ENCODE measurements at regions not wholly inside any gene's neighbourhood (a gene's known extent, or its start where the extent isn't known, plus 50 kb on each side); places are given as distances from the start of the nearest gene placed in this dataset.

DNA sequence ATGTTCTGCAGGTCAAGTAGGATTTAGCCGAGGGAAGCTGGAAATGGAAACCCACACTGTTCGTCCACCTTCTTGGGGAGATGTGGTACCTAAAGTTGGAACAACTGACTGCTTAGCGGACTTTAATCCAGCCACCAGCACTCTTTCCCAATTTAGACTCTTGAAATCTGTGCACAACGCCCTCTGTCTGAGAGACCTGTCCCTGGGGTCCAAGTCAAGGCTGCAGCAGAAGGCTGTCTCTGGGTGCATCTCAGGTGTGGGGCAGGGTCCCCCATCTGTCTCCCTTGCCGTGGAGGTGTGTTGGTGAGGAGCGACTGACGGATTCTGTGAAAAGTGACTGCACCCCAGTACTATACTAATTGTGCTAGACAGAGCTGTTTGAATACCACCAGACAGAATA, 168.2 kb upstream of the CADM1 start:
- no peak overlapping the region for H3K4me2 ChIP-seq (replicated peaks; ENCODE audit: extremely low read depth, low read length, poor library complexity, severe bottlenecking)
- Mint-ChIP-seq H3K36me3 (no peaks in the 10 kb centered on the region), H3K9me3 (peaks cover 0 to 4% (median 0%) of the 10 kb centered on the region in 7 donors), H3K4me3 (no peak overlapping the region), H3K27me3 (ENCODE audit: low read depth in 3 of 3) (peaks cover 4 to 10% (median 6%) of the 10 kb centered on the region in 3 donors), H3K27ac (no peak overlapping the region), H3K4me1 (peaks cover 11% of the 10 kb centered on the region)
- peaks cover 4 to 9% of the 10 kb centered on the region in 2 donors for H3K4me1 ChIP-seq (ENCODE audit: control insufficient read depth in 1 of 2, insufficient read depth in 2 of 2, low read length in 2 of 2)
- no peaks in the 10 kb centered on the region for H3K36me3 ChIP-seq (replicated peaks in 1 of 2; ENCODE audit: control insufficient read depth in 1 of 2, insufficient read depth in 2 of 2, low read length in 2 of 2)
- H4K20me1 ChIP-seq (ENCODE audit: insufficient read depth, low read length) = no peaks in the 10 kb centered on the region
- H3K27me3 ChIP-seq (ENCODE audit: control insufficient read depth in 2 of 2, insufficient read depth in 2 of 2, low read length in 2 of 2) = peaks cover 0 to 9% of the 10 kb centered on the region in 2 donors
- no peak overlapping the region for H3K9ac ChIP-seq (ENCODE audit: insufficient read depth, low read length, poor library complexity, severe bottlenecking)
- H3K79me2 ChIP-seq (ENCODE audit: insufficient read depth, low read length) = no peaks in the 10 kb centered on the region
- no peak overlapping the region for H3K4me3 ChIP-seq (replicated peaks in 1 of 3; ENCODE audit: low read depth in 2 of 3, low read length in 3 of 3)
- WGBS (ENCODE audit: insufficient coverage) = 96% methylated on average over 3 of the region's 7 CpGs
- H3K27ac ChIP-seq (ENCODE audit: low read depth in 1 of 2, low read length in 2 of 2) = no peak overlapping the region
- intact Hi-C loops (cut with micrococcal nuclease) = loop anchor here in 1 of 2 donors (10.0 kb wide), 1 partner anchor 52 kb away; no protein-coding TSS in a partner anchor
- no peak for DNase-seq
- H2AFZ ChIP-seq (ENCODE audit: insufficient read depth, low read depth, low read length, poor library complexity, severe bottlenecking) = no peak overlapping the region
- no peaks in the 10 kb centered on the region for H3K9me3 ChIP-seq (replicated peaks in 1 of 2; ENCODE audit: control insufficient read depth in 1 of 2, insufficient read depth in 1 of 2, low read length in 2 of 2)
- TF ChIP-seq, protein P1, sequence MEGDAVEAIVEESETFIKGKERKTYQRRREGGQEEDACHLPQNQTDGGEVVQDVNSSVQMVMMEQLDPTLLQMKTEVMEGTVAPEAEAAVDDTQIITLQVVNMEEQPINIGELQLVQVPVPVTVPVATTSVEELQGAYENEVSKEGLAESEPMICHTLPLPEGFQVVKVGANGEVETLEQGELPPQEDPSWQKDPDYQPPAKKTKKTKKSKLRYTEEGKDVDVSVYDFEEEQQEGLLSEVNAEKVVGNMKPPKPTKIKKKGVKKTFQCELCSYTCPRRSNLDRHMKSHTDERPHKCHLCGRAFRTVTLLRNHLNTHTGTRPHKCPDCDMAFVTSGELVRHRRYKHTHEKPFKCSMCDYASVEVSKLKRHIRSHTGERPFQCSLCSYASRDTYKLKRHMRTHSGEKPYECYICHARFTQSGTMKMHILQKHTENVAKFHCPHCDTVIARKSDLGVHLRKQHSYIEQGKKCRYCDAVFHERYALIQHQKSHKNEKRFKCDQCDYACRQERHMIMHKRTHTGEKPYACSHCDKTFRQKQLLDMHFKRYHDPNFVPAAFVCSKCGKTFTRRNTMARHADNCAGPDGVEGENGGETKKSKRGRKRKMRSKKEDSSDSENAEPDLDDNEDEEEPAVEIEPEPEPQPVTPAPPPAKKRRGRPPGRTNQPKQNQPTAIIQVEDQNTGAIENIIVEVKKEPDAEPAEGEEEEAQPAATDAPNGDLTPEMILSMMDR (IDR thresholded peaks at IDR 0.05) = no peak

DNA sequence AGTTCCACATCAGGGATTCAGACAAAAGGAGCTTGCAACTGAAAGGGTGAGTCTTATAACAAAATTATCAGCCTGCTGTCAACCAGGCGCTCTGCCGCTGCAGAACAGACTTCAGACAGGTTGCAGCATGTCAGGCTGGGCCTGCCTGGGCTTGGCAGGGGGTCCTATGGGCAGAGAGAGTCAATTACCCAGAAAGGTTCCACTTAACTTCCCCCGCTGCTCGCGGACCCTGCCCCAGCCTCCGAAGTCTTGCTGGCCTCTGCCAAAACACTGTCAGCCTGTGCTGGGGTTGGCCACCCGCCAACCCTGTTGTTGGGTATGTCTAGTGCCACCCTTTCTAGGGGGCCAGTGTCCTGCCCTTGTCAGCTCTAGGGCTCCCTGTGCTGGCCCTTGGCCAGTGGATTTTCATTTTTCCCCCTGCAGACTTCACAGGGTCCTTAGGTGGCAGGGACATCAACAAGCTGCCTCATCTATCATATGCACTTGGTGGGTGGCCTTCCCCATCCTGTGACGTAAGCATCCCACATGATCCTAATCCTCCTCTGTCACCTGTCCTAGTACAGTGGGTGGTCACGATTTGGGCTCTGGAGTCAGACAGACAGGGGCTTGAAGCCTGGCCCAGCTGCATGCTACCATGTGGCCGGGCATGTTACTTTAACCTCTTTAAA, 166.5 kb upstream of the CADM1 start:
- 82% methylated on average over 8 of the region's 10 CpGs for WGBS (ENCODE audit: insufficient coverage)
- Histone ChIP-seq H3K4me1 (ENCODE audit: control insufficient read depth in 1 of 2, insufficient read depth in 2 of 2, low read length in 2 of 2) (peaks cover 4 to 9% of the 10 kb centered on the region in 2 donors), H3K4me3 (replicated peaks in 1 of 3; ENCODE audit: low read depth in 2 of 3, low read length in 3 of 3) (no peak overlapping the region), H3K4me2 (replicated peaks; ENCODE audit: extremely low read depth, low read length, poor library complexity, severe bottlenecking) (no peak overlapping the region), H4K20me1 (ENCODE audit: insufficient read depth, low read length) (no peaks in the 10 kb centered on the region), H2AFZ (ENCODE audit: insufficient read depth, low read depth, low read length, poor library complexity, severe bottlenecking) (no peak overlapping the region), H3K27ac (ENCODE audit: low read depth in 1 of 2, low read length in 2 of 2) (no peak overlapping the region), H3K36me3 (replicated peaks in 1 of 2; ENCODE audit: control insufficient read depth in 1 of 2, insufficient read depth in 2 of 2, low read length in 2 of 2) (no peaks in the 10 kb centered on the region), H3K9me3 (replicated peaks in 1 of 2; ENCODE audit: control insufficient read depth in 1 of 2, insufficient read depth in 1 of 2, low read length in 2 of 2) (no peaks in the 10 kb centered on the region), H3K79me2 (ENCODE audit: insufficient read depth, low read length) (no peaks in the 10 kb centered on the region), H3K9ac (ENCODE audit: insufficient read depth, low read length, poor library complexity, severe bottlenecking) (no peak overlapping the region), H3K27me3 (ENCODE audit: control insufficient read depth in 2 of 2, insufficient read depth in 2 of 2, low read length in 2 of 2) (peaks cover 0 to 12% of the 10 kb centered on the region in 2 donors)
- peaks cover 0 to 4% (median 0%) of the 10 kb centered on the region in 7 donors for H3K9me3 Mint-ChIP-seq
- H3K4me1 Mint-ChIP-seq = peaks cover 11% of the 10 kb centered on the region
- H3K36me3 Mint-ChIP-seq = no peaks in the 10 kb centered on the region
- intact Hi-C loops (cut with micrococcal nuclease) = loop anchor here in 1 of 2 donors (10.0 kb wide), 1 partner anchor 54 kb away; no protein-coding TSS in a partner anchor
- peaks cover 9 to 13% (median 9%) of the 10 kb centered on the region in 3 donors for H3K27me3 Mint-ChIP-seq (ENCODE audit: low read depth in 3 of 3)
- no peak for DNase-seq
- peak overlapping the region in 1 of 2 donors; percentile 55 for H3K4me3 Mint-ChIP-seq
- H3K27ac Mint-ChIP-seq = peak overlapping the region in 1 of 7 donors; percentile 23
- TF ChIP-seq, protein P1 (IDR thresholded peaks at IDR 0.05) = no peak

Measured in CD14-positive monocyte (primary cell).